C1 segment of cervical spinal cord (tissue), 14 donors: ENCODE measurements at regions not wholly inside any gene's neighbourhood (a gene's known extent, or its start where the extent isn't known, plus 50 kb on each side); places are given as distances from the start of the nearest gene placed in this dataset.
"Not testable (repeated sequence)": the region's sequence is repeated elsewhere in the genome, so short reads cannot be mapped to it uniquely, and the experiment has no call there.

Experiments used
- DNase-seq, 14 donors: peaks; one replicate each; lab custom pipeline; 2025; lab: John Stamatoyannopoulos, UW

DNA sequence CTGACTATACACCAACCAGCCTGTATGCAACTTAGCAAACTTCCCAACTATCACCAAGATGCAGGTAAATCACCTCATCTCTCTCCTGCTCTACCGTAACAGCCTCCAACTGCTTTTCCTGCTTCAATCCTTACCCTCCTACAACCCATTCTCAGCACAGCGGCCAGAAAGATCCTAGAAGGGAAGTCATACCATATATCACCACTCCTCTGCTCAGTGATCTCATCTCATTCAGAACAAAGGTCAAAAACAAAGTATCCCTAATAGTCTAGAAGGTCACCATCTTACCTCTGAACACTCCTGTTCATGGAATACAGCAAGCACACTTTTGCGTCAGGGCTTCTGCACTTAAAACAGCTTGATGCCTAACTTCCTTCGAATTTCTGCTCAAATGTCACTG is 62.2 kb upstream of the RNF38 start:
- DNase-seq = no peak

DNA sequence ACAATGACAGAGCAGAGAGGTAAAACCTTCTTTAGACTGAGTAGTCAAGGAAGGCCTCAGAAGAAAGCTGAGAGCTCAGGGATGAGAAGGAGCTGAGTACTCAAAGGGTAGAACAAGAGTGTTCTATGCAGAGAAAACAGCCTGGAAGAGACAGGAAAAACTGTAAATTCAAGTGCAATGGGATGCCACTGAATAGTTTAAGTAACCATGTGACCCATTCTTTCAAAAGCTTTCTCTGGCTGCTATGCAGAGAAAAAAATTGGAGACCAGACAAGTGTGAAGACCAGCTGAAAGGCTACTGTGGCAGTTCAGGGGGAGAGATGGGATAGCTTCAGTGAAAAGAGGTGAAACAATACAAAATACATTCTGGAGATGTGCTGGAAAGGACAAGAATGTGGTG is 61.3 kb upstream of the RNF38 start:
- DNase-seq = peak in 2 of 14 donors; percentile 8 to 21

DNA sequence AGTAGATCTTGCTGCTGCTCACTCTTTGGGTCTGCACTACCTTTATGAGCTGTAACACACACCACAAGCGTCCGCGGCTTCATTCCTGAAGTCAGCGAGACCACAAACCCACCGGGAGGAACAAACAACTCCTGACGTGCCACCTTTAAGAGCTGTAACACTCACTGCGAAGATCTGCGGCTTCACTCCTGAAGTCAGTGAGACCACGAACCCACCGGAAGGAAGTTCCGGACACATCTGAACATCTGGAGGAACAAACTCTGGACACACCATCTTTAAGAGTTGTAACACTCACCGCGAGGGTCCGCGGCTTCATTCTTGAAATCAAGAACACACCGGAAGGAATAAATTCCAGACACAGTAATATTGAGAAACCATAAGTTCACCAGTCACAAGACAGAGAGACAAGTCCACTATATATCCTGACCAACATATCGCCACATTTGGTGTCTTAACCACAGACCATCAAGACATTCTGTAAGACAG is 58.4 kb upstream of the RNF38 start:
- not testable (repeated sequence) for DNase-seq

DNA sequence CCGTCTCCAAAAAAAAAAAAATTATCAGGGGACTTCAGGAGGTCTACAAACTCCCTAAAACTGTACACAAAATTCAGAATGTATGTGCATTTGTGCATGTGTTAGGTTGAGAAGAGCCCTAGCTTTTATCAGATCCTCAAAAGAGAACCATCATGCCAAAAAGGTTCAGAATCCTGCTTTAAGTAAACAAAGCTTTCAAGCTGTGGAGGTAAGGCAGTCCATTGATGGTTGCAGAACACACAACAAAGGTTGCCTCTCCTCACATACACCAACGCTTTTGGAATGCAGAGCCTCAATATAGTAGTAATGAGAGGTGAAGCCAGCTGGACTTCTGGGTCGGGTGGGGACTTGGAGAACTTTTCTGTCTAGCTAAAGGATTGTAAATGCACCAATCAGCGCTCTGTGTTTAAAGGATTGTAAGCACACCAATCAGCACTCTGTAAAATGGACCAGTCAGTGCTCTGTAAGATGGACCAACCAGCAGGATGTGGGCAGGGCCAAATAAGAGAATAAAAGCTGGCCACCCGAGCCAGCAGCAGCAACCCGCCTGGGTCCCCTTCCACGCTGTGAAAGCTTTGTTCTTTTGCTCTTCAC is 57.9 kb upstream of the RNF38 start:
- DNase-seq = no peak

DNA sequence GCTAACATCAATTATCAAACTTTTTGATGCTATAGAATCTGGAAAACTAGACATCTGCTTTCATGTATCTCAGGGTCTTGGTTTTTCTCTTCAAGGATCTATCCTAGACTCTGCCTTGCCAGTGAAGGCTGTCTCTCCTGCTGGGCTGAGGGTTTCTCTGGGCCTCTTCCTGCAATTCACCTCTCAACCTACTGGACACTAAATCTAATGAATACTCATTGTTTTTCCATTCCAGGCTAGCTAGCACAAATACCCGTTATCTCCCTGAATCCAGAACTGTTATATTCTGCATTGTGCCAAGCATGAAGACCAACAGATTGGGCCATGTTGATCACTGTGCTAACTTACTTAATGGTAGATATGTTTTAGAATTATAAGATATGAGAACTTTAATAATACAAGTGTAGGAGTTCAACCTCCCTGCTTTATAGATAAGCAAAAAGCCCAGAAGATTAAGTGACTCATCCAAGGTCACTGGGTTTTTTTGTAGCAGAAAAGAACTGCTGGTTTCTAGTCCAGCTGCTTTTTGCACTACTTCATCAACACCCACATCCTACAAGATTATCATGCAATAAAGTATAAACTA is 56.5 kb upstream of the RNF38 start:
- DNase-seq = no peak

DNA sequence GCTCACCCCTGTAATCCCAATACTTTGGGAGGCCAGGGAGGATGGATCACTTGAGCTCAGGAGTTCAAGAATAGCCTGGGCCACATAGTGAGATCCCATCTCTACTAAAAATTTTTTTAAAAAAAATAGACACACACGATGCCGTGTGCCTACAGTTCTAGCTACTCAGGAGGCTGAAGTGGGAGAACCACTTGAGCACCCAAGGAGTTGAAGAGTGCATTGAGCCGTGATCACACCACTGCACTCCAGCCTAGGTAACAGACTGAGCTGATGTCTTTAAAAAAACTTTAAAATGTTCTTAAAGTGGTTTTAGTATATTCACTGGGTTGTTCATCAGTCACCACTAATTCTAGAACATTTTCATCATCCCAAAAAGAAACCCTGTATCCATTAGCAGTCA is 51.9 kb upstream of the RNF38 start:
- DNase-seq = no peak

DNA sequence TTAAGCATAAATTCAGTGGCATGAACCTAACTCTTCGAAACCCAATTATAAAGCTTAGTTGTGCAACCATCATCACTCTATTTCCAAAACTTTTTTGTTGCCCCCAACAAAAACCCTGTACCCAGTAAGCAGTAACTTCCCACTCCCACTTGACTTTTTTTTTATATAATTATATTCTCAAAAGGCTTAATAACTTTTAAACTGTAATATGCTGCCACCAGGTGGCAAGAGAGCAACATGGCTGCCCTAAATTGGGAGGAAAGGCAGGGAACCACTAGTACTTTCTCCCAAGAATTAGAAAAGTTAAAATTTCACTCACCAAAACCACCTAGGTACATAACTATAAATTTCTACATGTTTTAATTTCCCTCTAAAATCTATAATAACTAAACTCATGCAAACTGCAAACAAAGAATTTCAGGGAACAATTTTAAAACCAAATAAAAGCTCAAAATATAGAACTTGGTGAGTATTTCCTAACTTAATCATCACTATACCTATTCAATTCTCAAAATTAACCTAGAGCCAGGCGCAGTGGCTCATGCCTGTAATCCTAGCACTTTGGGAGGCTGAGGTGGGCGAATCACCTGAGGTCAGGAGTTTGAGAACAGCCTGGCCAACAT is 50.2 kb upstream of the RNF38 start:
- DNase-seq = peak in 1 of 14 donors; percentile 5
